ENCODE measurements at regions not wholly inside any gene's neighbourhood (a gene's known extent, or its start where the extent isn't known, plus 50 kb on each side); places are given as distances from the start of the nearest gene placed in this dataset.

DNA sequence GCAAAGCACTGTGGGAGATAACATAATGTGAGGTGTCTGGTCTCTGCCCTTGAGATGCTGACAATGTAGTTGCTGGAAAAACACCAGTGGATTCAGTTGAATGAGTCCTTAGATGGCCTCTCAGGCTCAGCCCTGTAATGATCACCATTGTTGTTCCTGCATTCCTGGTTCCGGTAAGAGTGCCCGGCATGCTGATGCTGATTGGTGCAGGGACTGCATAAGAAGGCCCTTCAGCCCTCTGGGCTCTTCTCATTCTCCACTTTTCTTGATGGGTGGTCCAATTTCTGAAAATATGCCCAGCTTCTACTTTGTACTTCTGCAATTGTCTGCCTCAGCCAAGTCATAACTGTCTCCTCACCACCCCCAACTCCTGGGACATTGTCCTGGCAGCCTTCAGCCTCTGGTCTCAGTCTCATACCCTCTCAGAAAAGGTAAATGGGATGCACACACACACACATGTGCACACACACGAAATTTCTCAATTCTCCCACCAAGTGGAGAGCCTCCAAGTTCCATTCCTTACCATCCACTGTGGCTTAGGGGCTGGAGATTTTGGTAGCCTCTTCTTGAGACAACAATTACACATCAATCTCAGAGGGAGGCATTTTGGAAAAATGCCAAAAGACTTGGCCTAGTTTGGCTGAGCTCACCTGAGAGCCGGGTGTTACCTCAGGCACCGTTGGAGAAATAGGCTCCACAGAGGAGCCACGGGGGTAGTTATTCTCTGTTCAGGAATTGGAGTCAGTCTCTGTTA is 314.9 kb downstream of the RPS24 start:
- DNase-seq: no peak

DNA sequence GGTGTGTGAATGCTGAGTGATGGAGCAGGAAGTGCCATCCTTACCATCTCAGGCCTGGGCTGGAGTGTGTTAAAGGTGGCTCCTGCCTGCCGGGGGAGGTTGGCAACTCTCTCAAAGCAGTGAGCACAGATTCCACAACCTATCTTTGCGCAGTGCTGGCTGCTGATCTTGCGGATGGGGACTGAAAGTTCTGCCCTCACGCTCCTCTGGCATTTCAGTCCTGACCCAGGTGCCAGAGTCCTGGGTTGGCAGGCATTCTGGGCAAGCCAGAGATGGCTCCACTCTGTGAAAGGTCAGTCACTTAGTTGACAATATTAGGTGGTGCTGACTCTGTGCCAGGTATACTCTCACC is 315.5 kb downstream of the RPS24 start:
- no peak for DNase-seq

DNA sequence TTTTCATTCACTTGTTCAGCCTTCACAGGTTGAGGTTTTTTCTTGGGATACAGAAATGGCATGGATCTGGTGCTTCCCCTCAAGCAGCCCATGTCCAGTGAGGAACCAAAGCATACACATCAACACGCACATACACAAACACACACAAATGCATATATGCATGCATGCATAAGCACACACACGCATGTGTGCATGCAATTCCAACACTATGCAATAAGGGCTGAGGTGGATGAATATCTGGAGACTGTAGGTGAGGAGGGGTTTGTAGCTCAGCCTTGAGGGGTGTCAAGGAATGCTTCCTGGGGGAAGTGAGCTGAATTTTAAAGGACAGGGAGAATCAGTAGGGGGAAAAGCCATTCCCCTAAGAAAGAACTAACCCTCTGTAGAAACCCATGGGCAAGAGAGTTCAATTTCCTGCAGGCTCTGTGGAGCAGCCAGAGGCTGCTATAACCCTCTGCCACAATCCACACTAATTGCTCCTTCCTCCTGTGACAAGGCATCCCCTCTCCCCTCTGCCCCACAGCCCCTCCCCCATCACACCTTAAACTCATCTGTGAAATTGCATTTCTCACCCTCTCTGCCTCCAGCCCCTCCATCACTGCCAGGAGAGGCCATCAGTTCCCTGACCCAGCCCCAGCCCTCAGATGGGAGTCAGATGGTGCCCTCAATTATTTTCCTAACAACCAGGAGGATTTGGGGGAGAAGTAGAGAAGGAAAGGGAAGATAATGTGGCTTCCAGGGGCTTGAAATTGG is 316.4 kb downstream of the RPS24 start:
- DNase-seq: no peak

DNA sequence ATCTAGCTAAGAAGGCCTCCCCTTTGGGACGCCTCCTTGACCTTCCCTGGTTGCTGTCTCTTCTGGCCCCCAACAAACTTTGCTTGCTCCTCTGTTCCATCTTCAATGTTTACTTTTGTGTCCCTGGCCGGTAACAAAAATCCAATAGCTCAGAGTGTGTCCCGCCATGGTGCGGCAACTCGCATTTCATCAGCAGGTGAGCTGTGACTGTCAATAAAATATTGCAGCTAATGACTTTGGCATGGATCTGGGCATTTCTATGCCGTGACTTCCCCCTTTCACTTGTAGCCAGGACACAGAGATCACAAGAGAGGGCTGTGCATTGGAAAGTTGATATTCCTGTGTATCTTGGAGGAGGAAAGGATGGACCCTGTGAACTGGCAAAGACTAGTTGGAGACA is 317.6 kb downstream of the RPS24 start:
- DNase-seq: no peak

DNA sequence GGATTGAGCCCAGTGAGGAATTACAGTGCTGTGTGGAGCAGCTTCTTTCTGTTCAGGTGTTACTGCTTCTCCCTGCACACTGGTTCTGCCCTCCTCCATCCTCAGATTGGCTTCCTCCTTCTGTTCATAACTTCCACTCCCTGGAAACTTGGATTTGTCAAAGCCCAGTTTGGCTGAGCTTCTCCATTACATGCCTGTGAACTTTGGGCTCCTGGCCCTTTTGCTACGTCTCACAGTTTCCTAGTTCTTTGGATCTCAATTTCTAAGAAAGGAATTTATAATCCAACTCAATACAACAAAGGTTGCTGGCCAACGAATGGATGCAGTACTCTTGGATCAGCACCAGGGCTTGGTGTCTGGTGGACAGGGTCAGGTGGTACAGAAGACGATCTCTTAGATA is 318.1 kb downstream of the RPS24 start:
- DNase-seq: no peak

DNA sequence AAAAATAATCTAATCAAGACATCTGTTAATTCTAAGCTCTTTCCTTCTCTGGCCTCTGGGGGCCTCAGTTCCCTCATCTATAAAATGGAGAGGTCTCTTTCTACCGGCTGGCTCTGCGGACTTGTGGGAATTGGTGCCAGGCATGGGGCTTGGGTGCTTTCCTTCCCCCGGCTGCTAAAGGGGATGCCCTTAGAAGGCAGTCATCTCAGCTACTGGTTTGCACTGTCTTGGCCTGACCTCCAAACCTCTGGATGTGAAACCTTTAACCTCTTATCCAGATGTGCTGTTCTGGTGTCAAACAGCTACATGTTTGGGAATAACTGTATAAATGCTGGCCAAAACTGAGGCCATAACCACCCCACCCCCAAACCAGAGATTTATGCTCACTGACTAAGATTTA is 320.0 kb downstream of the RPS24 start:
- no peak for DNase-seq

DNA sequence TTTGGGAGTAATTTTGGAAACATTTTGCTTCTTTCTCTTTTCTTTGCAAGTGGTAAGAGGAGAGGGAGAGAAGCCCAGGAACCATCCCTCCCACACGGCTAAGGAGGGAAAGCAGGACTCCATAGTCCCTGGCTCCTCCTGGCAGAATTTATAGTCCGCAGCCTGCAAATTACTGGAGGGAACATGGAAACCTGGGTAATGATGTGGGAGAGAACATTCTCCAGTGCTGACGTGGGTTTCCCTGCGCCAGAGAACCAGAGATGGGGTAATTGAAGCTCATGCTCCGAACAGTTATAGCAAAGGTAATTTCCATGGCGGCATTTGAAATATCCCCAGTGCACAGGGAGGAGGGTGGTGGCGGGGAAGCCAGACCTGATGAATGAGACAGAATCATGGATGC is 320.4 kb downstream of the RPS24 start:
- no peak for DNase-seq

DNA sequence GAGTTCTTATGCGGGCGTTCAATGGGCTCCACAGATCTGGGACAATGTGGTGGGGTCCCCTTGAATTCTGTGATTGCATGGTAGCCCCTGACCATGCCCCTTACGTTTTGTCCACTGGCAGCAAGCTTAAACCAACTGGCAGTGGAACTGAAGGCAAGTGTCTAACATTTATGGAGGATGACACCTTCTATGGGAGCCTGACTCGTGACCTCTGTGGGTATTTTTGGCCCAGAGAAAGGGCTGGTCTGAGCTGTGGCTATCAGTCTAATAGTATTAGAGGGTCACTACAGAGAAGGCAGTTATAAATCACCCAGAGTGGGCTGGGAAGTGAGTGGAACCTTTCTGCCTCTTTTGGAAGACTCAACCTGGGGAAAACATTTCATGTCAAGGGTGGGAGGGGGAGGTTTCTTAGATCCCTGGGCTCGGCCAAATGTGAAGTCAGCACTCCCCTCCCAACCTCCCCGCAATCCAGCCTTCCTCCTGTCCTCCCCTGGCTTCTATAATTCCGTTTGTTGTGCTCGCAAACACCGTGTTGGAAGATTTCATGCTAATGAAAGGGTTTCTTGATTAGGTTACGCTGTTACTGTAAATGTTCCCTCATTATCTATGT is 322.7 kb downstream of the RPS24 start:
- DNase-seq: no peak

DNA sequence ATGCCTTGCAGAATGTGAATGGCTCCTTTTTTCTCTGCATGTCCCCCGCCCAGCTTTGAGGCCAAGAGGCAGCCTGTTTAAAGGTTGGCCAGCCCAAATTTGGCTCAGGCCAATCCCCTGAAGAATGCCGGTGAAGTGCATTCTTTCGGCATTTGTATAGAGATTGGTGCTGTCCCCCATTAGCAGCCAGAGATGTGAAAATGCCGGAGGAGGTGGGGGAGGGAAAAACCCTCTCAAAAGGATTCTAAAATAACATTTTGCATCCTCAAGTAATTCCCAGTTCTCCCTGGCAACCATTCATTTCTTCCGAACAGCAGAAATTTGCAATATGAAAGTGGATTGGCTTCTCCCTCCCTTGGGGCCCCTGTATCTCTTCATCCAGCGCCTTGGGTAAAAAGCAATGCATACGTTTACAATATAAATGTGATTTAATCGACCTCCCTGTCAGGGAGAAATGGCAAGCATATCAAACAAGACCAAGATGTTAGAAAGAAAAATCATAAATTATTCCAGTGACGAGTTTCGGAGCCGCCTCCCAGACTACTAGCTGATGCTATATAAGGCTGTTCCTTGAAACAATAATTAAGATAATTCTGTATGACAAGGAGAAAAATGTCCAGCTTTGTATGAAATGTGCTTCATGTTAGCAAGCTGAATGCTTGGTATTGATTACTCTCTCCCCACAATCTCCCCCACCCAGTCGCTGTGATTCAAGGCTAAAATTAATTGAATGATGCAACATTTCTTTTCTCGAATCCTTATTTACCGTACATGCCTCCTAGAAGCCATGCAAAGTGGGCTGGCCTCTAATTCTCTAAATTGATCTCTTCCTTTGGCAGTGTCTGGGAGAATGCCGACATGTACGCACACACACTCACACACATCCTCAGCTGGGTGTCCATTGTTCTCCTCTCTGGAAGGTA is 323.7 kb downstream of the RPS24 start:
- no peak for DNase-seq

DNA sequence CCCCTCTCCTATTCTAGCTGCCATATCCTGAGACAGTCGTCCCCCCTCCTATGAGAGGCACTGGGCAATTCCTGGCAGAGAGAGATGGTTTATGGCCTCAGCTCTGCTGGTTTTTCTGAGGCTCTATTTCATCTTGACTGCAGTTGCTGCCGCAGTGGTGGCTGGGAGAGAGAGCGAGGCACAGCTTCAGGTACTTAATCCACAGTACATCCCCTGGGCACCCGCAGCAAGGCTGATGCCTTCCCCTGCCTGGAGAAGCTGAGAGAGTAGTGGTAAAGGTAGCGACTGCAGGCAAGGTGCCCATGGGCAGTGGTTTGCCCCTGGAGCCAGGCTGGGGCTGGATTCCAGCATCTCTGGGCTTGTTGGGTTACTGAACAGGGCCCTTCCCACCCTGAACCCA is 324.7 kb downstream of the RPS24 start:
- no peak for DNase-seq

DNA sequence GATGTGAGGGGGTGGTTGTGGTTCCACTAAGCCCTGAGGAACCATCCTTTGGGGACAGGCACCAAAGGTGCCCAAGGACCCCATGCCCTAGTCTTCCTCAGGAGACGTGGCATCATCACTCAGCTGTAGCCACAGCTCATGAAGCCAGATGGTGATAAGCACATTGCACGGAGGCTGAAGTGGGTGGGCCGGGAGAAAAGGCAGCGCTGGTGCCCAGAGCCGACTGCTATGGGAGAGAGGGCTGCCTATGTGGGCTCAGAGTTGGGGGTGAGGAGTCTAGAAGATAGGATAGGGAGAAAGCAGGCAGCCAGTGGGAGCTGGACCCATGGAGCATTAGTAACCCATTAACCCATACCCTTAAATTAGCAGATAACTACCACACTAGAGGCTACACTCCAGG is 325.3 kb downstream of the RPS24 start:
- DNase-seq: no peak

DNA sequence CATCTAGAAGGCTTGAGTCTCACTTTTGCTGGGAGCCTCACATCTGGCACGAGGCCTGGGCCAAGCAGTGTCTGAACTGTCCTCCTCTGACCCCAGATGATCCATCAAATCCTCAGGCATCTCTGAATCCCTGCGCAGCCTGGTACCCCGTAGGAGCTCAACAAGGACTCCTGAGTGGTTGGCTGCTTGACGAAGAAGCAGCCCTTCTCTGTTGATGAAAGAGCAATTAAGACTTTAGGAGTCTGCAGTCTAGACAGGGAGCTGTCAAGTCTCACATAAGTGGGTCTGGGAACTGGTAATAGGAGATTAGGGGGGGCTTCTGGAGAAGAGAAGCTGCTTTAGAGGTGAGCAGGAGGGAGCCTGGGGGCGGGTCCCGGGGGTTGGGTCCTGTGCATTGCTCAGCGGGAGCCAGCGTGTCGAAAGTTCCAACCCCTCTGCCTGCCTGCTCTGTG is 326.0 kb downstream of the RPS24 start:
- DNase-seq: no peak

DNA sequence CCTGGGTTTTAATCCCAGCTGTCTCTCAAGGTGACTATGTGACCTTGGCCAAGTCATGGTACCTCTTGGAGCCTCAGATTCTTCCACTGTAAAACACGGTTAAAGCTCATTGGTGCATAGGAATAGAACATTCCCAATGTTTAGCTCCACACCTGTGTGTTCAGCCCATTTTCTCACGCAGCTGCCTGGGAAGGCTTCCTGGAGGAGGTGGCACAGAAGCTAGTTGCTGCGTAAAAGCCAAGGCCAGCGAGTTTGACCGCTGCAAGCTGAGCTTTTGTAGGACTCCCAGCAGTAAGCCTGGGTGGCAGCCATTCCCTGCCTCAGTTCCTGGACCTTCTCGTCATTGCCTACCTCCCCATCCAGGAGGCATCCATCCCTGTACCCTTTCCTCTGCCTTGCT is 326.6 kb downstream of the RPS24 start:
- DNase-seq: no peak

DNA sequence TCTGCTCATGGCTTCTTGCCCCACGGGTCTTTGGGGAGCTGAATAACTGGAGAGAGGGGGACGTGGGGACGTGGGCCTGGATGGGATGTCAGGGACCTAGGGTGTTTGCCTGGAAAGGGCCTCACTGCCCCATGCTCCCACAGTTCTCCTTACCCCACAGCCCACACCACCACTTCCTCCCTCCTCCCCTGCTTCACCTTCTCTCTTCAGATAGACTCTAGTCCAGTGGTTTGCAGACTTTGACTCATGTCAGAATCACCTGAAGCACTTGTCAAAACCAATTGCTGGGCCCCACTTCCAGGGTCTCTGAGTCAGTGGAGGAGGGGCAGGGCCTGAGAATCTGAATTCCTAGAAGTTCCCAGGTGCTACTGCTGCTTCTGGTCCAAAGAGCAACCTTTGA is 327.4 kb downstream of the RPS24 start:
- DNase-seq: no peak

DNA sequence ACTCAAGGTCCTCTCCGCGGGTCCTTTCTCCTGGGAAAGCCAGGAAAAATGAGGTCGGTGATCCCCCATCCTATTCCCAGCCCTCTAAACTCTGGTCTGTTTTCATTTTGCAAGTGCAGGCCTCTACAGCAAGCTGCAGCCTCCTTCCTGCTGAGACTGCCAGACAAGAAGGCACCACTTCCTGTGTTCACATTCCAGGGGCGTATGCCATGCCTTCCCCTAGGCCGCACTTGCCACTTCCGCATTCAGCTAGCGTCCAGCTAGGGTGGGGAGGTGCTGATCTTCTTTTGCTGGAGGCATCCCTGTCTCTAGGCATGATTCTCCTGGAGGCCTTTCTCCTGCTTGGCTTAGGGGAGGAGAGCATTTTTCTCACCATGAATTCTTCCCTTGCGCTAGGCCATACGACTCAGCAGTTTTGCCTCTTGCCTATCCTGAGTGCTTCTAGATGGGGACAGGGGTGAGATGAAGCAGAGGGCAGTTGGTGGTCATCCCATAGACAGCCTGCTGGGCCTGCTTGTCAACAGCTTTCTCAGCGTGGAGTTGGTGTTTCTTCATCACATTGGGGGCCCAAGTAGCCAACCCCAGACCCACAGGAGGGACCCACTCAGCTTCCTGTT is 328.9 kb downstream of the RPS24 start:
- DNase-seq: no peak

DNA sequence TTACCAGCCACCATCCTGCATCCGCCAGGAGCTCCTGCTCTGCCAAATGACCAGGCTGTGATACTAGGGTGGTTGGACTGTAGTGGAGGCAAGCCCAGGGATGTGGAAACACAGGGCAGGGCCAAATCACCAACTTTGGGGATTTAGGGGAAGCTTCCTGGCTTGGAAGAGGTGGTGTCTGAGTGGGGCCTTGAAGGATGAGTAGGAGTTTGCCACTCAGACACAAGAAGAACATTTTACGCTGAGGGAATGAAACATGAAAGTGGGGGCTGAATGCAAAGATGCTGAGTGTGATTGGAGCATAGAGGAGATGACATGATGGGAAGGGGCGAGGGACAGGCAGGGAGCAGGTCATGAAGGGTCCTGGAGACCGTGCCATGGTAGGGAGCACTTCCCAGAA is 329.5 kb downstream of the RPS24 start:
- no peak for DNase-seq

DNA sequence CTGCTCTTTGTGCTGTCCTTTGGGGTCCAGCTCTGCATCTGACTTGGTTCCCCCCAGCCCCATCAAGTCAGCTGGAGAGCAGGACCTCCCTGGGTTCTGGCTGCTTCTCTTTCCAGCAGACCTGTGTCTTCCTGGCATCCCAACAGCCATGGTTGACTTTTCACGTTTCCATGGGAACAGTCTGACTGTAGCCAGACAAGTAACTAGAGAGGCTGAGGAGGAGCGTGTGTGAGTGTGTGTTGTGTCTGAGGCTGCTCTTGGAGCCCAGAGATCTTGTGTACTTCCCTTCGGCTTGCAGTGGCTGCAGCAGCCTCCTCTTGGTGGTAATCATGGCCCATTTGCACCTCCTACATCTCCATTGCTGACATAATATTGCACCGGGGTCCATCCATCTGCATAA is 332.0 kb downstream of the RPS24 start:
- DNase-seq: no peak

DNA sequence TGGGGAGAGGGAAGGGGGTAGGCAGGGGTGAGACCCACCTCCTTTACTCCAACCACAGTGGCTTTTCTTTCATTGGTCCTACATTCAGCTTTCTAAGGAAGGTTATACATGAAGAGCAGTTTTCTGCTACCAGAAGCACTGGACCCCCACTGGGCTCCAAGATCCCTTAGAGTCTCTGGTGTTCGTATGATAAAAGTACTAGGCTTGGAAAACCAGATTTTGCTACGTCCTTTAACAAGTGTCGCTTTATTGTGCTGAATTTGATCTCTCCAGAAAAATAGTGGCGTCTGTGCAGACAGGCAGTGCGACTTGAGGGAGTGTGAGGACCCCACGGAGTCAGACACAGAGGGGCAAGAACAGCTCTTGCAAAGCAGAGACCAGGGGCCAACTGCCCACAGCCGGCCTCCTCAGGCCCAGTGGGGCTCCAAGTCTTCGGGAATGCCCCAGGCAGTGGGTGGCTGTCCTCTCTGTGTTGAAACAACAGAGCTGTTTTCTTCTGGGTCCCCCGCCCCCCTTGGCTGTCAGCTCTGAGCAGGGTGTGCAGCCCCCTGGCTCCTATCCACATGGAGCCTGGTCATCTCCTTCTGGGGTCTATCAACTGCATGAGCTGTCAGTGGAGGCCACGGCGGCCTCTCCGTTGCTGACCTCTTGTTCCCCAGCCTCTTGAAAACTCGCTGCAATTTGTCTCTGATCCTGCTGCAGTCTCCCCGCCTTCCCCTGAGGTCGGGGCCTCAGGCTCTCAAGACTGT is 333.2 kb downstream of the RPS24 start:
- no peak for DNase-seq

DNA sequence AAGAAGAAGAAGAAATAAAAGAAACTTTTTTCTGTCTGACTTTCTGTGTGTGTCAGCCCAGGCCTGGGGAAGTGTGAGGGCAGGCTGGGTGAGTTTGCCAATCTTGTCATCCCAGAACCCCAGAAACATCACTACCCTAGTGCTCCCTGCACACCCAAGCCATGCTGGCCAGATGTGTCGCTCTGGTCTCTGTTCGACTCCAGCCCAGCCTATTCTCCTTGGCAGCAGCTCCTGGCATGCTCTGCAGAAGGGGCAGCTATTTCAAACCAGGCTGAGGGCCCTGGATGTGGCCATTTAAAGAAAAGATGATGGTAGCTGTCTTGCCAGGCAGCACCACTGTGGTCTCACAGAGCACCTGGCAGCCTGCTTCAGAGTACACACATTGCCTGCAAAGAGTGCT is 334.1 kb downstream of the RPS24 start:
- no peak for DNase-seq

DNA sequence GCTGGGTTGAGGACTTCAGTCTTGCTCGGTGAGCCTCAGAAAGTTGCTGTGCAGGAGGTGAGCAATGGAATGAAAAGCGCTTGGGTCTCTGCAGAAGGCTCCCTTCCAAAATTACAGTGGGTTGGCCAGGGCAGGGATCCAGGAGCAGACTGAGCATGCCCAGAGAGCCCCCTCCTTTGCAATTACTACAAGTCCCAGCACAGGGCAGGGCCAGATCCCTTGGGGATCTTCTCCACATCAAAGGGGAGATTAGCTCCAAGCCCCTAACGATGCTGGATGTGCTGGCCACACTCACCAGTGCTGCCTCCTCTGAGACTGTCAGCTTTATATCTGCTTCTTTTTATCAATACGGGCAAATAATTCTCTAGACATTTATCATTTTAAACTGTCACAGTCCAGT is 337.5 kb downstream of the RPS24 start:
- DNase-seq: no peak

DNA sequence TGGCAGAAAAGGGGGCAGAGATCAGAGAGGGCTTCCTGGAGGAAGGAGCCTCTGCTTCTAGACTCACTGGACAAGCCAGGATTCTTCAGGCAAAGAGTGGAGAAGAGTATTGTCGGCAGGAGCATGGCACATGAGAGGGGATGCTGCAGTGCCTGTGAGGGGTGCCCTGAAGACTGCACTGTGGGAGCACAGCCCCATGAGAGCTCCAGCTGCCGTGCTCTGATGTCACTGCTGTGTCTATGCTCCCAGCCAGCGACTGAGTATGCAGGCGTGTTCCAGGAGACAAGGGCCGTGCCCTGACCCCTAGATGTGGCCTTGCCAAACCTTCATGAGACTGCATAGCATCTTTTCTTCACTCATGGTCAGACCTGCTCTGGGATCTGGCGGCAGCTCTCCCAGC is 339.1 kb downstream of the RPS24 start:
- no peak for DNase-seq
